Prostate gland (tissue), 2 donors: ENCODE measurements at regions not wholly inside any gene's neighbourhood (a gene's known extent, or its start where the extent isn't known, plus 50 kb on each side); places are given as distances from the start of the nearest gene placed in this dataset.

Source experiments
- CTCF ChIP-seq, 4 experiments: fragments of 200-600 bp in 2 of 4; fragments of 450-650 bp in 2 of 4; sonication (generic) in 2 of 4; IDR thresholded peaks; 1 replicate in 3 of 4; 2 replicates in 1 of 4; pipeline ENCODE4 v1.5.1; 2016 to 2019; ENCODE audit warnings: antibody characterized with exemption in 4 of 4, mild to moderate bottlenecking in 2 of 4, moderate library complexity in 2 of 4
- POLR2A ChIP-seq: fragments of 450-650 bp; IDR thresholded peaks from one replicate; pipeline ENCODE4 v1.6.1; 2016; ENCODE audit warnings: antibody characterized with exemption, mild to moderate bottlenecking

DNA sequence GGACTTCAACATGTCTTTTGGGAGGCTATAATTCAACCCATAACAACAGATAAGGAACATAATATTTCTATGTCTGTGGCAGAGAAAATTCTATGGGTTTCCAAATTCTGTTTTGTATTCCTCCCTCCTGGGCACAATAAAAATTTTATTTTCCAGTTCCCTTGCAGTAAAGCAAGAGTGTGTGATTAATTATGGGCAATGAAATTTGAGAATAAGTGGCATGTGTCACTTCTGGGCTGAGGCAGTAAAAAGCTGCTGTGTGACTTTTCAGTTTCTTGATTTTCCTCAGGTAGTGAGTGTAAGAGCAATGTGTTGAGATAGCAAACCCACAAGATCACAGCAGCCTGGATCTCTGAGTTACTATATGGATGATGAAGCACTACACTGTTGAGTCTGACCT, 216.4 kb downstream of the MEIS1 start:
- TF ChIP-seq POLR2A (no peak), CTCF (IDR thresholded peaks at IDR 0.05) (no peak)
